NCI-H1694 treated with DMSO at 0.1 percent for 48 hours (cell line): ENCODE measurements at regions not wholly inside any gene's neighbourhood (a gene's known extent, or its start where the extent isn't known, plus 50 kb on each side); places are given as distances from the start of the nearest gene placed in this dataset.

Experiments used
- DNase-seq: peaks from one replicate; lab custom pipeline; 2025; lab: John Stamatoyannopoulos, UW

DNA sequence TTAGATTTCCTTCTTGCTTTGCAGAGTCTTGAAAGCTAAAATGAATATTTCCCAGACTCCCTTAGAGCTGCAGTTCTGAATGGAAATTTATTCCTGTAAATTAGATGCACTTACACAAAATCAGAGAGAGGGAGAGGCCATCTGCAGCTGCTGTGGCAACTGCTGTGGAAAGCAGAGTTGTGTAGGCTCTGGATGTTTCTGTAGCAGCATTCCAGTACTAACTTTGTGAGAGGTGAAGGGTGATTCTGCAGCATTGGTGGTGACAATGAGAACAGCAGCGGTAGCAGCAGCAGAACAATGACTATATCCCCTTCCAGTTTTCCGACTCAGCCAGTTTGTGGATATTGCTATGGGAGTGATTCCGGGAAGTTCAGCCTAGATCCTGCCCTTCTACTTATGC, 433.0 kb upstream of the REG3G start:
- DNase-seq = no peak

DNA sequence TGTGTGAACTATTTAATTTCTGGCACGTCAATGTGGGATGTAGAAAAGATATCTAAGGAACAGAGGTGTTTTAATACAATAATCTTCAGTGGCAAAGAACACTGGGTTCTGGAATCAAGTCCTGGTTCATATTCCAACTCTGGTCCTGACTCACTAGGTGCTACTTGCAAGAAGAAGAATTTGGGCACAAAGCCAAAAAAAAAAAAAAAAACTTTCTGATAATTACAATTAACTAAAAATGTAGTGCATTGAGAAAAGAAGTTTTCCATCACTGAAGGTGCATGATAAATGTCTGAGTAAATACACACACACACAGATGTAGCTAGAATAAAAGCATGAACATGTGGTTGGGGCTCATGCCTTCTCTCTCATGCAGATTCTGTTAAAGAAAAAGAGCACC, 424.4 kb upstream of the REG3G start:
- DNase-seq = no peak

DNA sequence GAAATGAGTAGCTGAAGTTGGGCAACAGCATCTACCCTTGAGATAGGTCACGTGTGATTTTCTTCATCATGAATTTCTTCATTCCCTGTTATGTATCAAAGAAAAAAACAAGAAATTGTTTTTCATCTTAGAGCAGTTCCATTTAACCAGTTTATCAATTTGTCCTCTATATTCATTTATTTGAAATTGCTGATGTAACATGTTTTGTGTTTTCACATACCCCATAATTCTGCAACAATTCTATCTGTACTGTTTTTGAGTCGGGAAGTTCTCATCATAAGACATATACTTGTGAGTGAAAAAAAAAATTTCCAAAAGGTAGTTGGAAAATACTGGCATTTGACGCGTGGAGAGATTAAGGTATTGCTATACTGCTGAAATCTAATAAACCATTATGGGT, 422.6 kb upstream of the REG3G start:
- DNase-seq = no peak

DNA sequence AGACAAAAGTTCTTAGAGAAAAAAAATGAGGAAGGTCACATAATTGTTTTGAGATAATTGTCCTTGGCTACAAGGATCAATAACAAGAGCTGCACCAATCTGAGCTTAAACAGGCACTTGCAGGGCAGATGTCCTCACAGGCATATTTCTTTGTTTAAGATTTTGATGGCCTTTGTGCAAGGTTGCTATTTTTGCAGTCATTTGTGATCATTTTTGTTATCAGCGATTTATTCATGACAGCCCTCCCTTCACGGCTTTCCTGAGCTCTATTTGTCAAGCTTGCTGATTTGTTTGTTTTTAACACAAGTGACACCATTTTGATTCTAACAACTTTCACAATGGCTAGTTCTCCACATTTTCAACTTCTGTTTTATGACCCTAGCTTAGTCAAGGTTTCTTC, 418.6 kb upstream of the REG3G start:
- no peak for DNase-seq

DNA sequence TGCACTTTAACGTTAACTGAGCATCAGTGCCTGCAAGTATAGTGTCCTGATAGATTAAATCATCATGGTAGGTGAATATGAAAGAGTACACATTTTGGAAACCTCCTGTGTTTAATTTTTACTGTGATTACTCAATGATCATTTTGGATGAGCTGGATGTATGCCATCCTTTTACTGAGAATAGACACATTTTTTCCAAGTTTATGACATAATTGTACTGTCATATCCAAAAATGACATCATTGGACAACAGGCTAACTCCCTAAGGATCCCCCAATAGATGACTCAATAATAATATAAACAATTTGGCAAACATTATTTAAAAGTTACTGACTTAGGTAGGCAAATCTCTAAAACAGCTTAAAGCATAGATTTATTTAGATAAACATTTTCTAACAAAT, 410.8 kb upstream of the REG3G start:
- no peak for DNase-seq

DNA sequence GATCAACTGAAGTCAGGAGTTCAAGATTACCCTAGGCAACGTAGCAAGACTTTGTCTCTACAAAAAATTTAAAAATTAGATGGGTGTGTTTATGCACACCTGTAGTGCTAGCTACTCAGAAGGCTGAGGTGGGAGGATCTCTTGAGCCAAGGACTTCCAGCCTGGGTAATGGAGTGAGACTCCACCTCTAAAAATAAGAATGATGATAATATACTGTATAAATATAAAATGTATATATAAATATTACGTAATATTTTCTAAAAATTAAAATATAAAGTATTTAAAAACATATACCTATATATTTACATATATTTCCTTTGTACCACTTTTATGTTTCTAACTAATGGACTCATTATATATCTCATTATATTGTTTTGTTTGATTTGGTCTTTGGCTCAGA, 409.5 kb upstream of the REG3G start:
- DNase-seq = no peak

DNA sequence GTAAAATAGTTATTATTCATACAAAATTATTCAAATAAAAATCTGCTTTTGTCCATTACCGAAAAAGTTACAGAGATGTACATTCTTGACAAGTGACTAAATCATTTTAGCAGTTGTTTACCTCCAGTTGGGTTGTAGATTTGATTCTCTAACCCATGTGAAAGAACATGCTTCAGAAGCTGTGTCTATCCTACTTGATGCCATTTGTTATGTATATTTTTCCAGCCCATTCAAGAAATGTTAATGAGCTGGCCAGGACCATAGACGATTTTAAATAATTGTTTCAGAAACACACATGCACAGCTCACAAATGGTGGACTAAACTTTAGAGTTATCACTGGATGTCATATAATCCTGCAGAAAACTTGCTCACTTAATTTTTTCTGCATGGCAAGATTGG, 391.1 kb upstream of the REG3G start:
- no peak for DNase-seq

DNA sequence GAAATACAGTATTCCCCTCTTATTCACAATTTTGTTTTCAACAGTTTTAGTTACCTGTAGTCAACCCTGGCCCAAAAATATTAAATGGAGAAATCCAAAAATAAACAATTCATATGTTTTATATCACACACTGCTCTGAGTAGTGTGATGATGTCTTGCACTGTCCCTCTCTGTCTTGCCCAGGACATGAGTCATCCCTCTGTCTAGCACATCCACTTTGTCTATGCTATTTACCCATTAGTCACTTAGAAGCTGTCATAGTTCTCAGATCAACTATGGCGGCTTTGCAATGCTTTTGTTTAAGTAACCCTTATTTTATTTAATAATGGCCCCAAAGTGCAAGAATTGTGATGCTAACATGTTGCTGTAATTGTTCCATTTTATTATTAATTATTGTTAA, 380.6 kb upstream of the REG3G start:
- no peak for DNase-seq

DNA sequence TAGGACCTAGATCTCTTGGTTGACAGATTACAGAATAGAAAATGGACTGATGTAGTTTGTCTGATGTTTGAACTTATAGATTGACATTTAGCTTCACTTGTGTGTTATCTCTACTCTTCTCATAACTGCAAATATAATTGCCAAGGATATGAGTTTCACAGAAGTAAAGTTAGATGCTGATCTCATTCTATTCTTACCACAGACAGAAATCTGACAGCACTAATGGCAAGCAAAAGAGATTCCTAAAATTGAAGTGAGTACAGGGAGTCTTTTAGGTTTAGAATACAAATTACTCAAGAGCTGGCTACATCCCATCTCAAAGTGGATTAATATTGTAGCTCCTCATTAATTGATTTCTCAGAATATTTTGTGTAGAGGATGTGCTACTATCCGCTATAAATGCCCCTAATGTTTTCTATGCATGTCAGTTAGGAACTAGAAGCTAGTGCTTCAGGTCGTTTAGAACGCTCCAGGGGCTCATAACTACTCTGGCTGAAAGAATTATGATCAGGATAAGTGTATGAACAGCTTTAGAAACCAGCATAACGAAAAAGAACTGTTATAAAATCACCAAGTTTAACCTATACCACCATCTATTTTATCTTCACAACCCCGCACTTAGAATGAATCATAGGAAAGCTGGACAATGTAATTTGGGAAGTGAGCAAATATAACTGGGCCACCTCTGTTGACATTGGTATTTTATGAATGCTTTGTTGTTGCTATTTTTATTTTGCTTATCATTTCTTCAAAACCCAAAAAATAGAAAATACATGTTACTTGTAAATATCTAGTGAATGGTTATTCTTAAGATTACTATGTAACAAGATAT, 378.8 kb upstream of the REG3G start:
- no peak for DNase-seq

DNA sequence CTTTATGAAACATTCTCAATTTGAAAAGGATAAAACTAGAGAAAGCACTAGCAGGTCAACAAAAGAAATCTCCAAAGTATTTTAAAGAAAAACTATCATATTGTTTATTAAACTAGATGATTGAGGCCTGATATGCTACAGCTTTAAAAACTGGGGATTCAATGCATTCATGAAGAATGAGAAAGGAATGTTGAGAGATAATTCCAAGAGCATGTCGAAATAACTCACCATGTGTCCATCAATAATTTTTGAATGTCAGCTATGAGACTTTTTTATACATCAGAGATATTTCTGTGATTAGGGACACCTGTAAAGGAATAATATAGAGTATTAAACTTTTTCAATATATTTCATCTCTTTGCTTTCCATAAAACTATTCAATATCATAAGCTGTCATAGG, 376.9 kb upstream of the REG3G start:
- DNase-seq = no peak

DNA sequence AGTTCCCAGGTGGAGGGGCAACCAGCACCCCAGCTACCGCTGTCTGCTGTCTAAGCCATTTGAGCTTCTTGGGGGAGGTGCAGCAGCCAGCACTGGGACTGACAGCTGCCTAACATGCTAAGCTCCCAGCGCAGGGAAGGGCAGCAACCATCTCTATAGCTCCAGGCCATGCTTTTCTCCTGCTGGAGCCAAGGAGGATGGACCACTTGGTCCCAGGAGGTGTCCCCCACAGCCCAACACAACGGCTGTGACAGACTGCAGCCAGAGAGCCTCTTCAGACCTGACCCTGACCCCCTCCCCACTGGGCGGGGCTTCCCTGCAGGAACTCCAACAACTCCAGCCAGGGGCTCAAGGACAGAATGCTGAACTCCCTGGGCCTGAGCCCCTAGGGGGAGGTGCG, 370.6 kb upstream of the REG3G start:
- DNase-seq = no peak

DNA sequence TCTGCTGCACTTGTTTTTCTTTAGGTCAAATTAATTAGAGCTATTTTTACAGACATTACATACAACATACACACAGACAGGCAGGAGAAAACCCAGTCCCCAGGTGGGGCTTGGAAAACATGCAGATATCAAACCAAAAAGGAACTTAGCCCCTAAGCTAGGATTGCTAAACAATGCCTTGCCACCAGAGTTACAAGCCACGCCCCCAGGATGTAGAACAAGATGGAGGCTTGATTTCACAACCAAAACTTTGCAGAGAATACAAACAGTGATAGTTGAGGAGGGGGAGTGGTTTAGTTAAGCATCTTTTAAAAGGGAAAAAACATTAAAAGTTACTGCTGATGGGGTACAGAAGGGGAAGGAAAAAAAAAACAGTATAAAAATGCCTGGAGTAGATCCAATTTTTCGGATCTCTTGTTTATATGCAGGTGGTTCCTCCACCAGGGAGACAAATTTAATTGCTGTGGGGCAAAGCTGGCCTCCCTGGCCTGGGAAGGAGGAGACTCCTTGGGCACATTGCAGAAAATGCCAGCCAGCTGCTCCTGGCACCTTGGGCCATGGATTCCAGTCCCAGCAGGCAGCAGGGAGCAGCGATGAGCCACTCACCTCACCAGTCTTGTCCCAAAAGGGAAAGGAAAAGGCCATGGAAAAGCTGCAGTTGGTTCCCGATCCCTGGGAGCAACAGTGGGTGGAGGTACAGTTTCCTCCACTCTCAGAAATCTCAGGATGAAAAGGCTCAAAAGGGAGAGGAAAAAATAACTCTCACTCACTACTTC, 348.4 kb upstream of the REG3G start:
- no peak for DNase-seq

DNA sequence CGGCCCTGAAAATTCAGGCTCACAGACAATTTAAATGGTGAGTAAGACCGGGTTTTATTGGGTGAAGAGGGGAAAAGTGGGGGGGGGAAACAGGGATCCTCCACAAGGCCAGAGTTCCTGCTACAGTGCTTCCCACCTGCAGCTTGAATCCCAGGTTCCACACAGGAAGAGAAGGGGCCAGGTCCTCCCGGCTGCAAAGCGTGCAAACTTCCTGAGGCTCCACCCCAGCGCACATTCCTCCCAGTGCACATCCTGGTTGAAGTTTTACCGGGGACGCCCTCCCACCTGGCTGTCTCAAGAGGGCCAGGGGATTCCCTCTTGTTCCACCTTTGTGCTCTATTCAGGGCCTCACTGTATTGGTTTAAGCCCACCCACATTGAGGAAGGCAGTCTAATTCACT, 347.7 kb upstream of the REG3G start:
- no peak for DNase-seq

DNA sequence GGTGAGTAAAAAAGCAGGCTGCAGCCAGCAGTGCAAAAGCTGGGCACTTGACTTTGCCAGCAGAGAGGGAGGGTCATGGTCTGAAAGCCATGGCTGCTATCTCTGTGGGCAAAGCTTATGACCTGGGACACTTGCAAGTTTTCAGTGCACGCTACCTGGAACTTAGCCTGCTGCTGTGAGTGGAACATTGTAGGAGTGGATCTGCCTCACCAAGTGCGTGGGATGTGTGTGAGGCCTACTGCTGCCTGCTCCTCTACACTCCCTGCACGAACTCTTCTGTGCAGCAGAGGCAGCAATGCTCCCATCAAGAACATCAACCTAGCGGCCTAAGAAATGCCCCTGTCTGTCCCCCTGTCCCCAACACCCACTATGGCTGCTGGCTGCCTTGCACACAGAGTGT, 344.1 kb upstream of the REG3G start:
- no peak for DNase-seq

DNA sequence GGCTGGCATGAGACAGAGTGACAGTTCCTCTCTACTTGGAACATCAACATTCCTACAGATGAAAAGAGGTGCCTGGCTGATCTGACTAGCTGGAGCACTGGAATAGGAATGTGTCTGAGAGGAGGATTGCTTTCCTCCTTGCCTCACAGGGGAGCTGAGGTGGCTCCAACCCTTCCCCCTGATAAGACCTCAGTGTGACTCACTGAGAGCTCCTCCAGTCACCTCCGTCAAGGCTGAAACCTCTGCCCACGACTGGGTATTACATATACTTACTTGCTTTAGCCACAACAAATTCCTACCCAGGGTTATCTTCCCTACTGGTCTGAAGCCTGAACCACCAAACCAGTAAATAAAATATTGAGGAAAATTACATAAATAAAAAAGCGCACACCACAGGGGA, 342.7 kb upstream of the REG3G start:
- DNase-seq = no peak

DNA sequence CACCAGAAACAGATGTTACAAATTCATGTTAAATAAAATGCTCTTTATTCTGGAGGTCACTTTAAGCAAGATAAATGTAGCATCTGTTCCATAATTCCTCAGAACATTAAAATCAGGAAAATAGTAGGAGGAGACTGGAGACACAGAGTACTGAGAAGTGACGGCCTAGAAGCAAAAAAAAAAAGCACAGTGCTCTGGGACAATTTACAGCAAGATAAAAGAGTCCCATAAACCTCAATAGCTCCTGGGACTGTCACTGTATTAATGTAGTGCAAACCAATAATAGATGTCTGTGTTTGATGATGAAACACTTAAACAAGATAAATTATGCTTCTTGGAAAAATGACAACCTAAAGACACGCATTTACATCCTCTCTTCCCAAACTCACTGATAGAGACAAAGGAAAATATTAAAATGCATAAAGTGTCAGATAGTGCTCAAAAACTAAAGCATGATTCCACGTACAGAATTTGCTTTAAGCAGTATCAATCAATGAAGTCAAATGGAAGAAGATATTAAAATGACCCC, 338.8 kb upstream of the REG3G start:
- no peak for DNase-seq

DNA sequence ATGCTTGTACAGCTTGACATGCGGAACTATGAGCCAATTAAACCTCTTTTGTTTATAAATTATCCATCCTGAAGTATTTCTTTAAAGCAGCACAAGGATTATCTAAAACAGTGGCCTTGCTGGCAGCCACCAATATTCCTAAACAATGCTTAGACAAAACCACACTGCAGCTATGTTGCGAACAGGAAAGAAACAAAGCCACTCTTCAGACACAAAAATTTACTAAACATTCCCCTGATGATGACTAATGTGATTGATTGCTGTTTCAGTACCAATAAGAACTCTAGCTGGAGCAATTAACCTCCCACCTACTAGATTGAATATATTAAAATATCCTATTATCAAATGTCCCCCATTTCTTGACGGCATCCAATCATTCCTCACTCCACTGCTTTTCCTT, 325.8 kb upstream of the REG3G start:
- DNase-seq = no peak

DNA sequence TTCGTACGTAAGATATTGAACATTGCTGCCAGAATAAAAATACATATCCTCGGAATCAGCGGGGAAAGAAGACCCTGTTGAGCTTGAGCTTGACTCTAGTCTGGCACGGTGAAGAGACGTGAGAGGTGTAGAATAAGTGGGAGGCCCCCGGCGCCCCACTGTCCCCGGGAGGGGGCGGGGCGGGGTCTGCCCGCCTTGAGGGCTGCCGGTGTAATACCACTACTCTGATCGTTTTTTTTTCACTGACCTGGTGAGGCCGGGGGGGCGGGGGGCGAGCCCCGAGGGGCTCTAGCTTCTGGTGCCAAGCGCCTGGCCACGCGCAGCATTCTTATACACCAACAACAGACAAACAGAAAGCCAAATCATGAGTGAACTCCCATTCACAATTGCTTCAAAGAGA, 324.0 kb upstream of the REG3G start:
- no peak for DNase-seq

DNA sequence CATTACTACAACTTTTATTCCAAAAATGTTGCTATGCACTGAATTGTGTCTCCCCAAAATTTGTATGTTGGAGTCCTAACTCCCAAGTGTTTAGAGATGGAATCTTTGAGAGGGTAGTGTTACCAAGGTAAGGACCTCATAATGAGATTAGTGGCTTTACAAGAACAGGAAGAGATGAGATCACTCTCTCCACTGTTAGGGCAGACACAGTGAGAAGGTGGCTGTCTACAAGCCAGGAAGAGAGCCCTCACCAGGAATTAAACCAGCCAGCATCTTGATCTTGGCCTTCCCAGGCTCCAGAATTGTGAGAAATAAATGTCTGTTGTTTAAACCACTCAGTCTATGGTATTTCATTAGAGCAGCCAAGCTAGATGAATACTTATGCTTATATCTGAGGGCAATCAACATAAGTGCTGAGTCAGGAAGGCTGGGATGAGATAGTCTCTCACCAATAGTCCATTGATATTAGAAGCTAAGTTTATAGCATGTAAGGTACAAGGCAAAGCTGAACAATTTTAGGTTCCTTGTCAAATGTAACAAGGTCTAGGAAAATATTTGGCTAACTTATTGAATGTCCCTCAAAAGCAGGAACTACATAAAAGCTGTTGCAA, 317.6 kb upstream of the REG3G start:
- DNase-seq = no peak

DNA sequence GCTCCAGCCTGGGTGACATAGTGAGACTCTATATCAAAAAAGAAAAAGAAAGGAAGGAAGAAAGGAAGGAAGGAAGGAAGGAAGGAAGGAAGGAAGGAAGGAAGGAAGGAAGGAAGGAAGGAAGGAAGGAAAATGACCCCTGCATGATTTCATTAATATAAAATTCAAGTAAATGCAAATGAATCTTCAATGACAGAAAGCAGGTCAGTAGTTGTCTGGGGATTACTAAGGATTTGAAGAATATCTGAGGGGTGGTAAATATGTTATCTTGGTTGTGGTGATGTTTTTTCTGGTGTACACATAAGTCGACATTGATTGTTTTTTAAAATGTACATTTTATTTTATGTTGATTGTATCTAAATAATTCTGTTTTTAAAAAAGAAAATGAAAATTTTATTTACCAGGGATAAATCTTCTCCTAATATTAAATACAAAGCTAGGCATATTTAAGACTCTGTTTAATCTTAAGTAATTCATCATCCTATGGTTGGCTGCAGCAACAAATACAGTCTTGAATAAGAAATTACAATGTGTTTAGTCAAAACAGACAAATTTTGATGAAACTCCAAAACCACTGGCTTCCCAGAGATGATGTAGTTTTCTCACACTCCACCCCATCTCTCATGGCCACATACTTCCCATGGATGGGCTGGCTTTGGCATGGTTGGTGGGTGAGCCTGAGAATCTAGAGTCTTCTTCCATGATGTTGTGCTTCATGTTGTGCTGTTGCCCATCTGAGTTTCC, 314.7 kb upstream of the REG3G start:
- no peak for DNase-seq

DNA sequence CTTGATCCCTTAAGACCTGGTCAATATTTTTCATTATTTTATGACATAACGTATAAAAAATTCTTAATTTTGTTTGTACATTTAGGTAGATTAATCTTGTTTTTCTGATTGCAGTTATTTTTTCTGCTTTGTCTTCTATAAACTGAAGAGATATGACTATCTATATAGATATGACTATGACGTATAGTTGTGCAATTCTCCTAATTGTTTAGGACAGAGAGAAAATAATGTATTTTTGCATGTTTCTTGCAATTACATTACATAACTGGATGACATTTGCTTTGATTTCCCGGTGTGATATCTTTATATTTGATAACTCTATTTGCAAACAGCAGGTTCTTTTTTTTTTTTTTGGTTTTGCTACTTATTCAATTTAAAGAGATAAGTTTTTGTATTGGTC, 310.2 kb upstream of the REG3G start:
- no peak for DNase-seq

DNA sequence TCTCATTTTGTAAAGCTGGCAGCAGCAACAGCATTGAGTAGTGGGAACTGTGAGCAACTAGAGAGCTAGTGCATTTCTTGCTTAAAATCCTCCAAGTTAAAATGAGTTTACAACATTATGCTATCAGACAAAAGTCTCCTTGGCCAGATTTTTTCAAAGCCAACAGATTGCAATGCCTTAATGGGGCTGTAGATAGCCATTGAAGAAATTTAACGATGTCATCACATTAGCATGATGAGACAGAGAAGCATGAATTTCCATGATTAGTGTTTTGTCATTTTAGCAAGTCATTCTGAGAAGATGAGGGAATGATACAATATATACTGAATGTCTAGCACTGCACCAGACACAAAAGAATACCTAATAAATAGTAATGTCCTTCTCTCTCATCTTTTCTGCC, 307.5 kb upstream of the REG3G start:
- no peak for DNase-seq
